NCI-H446 treated with DMSO at 0.1 percent for 48 hours (cell line): ENCODE measurements at regions not wholly inside any gene's neighbourhood (a gene's known extent, or its start where the extent isn't known, plus 50 kb on each side); places are given as distances from the start of the nearest gene placed in this dataset.
"Not testable (repeated sequence)": the region's sequence is repeated elsewhere in the genome, so short reads cannot be mapped to it uniquely, and the experiment has no call there.

Source experiments
- DNase-seq: peaks from one replicate; lab custom pipeline; 2025; lab: John Stamatoyannopoulos, UW

DNA sequence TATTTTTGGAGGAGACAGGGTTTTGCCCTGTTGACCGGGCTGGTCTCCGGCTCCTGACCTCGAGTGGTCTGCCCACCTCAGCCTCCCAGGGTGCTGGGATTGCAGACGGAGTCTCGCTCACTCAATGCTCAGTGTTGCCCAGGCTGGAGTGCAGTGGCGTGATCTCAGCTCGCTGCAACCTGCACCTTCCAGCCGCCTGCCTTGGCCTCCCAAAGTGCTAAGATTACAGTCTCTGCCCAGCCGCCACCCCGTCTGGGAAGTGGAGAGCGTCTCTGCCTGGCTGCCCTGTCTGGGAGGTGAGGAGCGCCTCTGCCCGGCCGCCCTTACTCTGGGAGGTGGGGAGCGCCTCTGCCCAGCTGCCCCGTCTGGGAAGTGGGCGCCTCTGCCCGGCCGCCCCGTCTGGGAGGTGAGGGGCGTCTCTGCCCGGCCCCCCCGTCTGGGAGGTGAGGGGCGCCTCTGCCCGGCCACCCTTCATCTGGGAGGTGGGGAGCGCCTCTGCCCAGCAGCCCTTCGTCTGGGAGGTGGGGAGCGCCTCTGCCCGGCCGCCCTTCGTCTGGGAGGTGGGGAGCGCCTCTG lies 249.8 kb upstream of the USP15 start:
- not testable (repeated sequence) for DNase-seq

DNA sequence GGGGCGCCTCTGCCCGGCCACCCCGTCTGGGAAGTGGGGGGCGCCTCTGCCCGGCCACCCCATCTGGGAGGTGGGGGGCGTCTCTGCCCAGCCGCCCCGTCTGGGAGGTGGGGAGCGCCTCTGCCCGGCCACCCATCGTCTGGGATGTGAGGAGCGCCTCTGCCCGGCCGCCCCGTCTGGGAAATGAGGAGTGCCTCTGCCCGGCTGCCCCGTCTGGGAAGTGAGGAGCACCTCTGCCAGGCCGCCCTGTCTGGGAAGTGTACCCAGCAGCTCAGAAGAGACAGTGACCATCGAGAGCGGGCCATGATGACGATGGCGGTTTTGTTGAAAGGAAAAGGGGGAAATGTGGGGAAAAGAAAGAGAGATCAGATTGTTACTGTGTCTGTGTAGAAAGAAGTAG lies 249.2 kb upstream of the USP15 start:
- not testable (repeated sequence) for DNase-seq

DNA sequence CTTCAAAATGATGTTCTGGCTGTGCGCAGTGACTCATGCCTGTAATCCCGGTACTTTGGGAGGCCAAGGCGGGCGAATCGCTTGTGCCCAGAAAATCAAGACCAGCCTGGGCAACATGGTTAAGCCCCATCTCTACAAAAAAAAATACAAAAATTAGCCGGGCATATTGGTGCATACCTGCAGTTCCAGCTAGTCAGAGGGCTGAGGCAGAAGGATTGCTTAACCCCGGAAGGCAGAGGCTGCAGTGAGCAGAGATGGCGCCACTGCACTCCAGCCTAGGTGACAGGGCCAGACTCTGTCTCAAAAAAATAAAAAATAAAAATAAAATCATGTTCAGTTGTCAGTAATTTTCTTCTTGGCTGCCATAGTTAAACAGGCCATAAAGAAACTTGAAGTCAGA lies 245.9 kb upstream of the USP15 start:
- DNase-seq = no peak

DNA sequence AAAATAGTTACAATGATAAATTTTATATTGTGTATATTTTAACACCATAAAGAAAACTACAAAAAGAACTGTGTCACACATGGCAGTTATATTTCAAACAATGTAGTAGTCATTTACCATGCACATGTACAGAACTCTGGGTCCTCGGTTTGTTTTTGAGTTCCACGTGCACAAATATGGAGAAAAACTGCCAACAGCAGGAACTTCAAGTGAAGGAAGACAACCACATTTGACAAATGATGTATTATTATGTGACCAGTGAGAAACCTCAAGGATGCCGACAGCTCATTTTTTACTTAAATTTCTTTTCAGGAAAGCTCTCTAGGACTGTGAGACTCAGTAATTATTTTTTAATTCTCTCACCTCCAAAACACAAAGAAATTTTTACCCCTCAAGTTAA lies 244.2 kb upstream of the USP15 start:
- DNase-seq = no peak

DNA sequence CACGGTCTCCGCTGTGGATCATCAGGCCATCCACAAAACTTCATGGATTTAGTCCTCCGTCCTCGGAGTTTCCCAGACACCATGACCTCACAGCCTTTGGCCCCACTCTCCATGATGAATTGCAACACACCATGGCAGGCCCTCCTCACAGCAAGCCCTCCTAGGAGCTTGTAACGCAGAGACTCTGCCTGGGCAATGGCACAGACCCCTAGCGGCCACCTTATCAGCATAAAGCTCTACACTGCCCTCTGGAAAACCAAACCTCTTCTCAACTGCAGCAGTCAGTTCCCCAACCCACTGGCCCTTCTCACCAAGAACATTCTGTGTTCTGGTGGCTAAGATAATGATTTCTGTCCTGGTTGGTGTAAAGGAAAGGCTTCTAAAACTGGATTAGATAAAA lies 238.4 kb upstream of the USP15 start:
- DNase-seq = no peak

DNA sequence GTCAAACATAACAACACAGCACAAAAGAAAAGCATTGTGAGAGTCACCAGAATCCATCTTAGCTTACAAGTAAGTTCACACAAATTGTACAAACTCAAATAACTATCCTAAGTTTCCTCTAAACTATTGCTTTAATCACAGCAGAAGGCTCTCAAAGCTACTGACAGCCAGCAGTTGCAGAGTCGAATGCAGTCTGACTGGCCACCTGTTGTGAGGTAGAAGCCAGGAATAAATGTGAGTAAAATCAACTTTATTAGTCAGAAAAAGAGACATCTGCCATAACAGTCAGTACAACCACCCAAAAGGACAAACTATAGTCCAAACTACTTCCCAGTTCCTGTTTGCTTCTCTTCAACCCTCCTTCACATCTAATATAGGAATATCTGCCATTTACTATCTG lies 231.7 kb upstream of the USP15 start:
- DNase-seq = no peak

DNA sequence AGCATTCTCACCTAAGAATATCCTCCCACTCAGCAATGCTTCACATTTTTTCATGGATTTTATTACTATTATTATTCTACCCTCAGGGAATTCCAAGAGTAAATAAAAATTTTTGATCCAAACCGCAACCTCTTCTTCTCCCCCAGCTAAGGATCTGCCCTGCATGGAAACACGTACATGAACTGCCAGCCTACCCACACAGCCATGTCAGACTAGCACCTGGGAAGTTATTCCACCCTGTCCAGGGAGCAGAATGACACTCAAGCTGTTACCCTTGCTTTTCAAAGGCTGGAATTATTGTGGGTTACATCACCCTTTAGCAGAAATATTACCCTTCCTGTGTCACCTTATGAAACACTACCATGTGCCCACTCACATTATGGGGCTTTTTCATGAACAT lies 227.3 kb upstream of the USP15 start:
- DNase-seq = no peak

DNA sequence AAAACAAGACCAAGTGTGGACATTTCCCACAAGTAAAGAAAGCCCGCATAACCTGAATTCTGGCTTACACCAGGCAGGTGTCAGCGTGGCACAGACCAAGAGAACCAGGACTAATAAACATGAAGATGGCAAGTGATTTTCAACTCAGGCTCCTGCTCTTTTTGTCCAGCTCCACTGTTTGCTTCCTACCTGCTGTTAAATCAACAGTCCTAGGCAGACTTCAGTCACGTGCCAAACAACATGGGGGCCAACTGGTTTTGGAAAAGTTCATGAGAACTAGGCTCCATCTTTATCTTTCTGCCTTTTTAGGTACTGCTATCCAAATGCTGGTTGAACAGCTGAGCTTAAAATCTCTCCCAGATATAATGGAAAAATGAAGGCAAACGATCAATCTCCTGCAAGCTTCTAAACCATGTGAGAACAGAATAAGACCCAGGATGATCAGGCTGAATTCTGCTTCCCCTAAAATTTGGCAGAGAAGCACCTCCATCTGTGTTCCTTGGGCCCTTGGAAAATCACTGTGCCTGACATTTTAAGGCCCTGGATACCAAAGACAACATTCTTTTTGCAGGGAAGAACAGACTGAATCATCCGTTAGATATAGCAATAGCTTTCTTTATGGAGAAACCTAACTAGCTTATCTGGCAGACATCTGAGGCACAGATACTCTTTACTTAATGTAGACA lies 215.6 kb upstream of the USP15 start:
- no peak for DNase-seq

DNA sequence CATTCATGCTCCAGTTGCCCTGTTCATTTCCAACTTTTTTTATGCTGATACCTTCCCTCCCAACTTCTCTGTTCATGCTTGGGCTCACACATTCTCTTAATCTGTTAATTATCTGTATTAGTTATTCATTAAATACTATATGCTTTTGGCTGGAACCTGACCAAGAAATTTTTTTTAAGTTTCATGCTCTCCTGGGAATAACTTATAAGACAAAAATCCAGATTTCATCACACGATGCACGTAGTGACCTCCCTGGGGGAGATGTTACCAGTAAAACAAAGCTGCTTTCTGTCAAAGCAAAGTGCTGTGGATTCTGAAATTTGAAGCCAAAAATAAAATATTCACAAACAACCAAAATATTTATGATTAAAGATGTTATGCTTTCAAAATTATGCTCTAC lies 215.0 kb upstream of the USP15 start:
- DNase-seq = no peak

DNA sequence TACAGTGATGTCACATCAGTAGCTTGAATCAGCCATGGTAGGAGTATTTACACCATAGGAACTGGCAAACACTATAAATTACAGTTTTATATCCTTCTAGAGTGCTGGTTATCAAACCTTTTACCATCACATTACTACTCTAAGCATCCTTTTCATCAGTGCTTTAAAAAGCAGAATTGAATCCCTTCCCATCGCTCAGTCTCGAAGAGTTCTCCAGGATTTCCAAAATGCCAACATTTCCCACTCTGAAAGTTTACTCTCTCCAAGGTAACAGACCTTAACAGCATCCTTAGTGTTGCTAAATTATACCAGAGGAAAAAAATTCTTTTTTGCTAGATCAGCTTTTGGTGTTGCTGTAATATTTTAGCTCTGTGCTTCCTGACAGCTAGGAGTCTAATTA lies 209.4 kb upstream of the USP15 start:
- DNase-seq = no peak

DNA sequence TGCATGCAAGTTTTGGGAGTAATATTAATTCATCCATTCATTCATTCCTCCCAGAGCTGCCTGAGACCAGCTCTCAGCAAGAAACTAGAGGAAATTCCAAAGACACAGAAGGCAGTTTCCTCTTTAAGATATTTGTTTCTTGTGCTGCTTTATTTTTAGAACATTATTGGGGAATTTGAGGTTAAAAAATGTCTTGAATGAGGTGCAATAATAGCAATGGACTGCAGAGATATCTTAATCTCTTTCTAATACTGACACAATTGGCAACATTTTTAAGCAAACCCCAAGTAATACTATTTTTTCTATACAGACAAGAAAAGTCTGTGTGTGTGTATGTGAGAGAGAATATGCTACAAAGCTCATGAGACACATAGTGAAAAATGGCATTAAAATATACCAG lies 190.2 kb upstream of the USP15 start:
- no peak for DNase-seq

DNA sequence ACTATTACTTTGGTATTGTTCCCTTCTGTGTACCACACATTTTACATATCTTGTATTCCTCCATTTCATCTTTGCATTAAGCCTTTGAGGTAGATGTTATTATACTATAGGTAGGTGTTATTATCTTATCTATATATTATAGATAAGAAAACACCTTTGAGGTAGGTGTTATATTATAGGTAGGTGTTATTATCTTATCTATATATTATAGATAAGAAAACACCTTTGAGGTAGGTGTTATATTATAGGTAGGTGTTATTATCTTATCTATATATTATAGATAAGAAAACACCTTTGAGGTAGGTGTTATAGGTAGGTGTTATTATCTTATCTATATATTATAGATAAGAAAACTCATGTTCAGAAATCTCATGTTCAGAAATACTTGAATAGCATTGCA lies 187.0 kb upstream of the USP15 start:
- DNase-seq = not testable (repeated sequence)

DNA sequence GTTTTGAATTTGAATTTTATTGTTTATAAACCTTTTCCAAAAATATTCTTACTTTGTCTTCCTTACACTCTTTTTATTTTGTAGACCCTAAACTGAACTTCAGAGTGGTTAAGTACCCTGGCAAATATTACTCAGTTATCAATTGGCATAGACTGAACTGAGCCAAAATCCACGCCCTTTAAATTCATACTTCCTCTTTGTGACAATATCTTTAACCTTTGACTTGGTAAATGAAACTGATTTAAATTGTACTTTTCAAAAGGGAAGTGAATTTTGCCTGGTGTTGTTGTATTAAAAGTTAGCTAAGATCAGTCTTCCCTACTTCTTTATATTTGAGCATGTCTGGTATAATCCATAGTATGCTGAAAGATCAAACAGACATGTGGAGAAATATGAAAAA lies 184.3 kb upstream of the USP15 start:
- DNase-seq = no peak

DNA sequence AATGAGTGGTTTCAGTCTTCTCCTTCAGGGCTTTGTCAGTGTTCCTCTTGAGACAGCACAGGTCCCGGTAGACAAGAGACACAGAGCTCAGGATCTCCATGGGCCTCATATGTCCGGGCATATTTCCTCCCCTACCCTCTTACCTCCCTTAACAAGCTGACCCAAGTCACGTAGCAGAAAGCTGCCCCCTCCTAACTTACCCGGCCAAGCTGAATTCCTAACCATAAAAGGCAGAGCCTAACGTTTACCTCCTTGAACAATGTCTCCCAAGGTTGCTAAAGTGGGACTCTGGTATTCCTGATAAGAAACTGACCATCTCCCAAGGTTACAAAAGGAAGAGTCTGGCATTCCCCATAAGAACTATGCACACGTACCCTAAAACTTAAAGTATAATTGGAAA lies 182.2 kb upstream of the USP15 start:
- DNase-seq = no peak

DNA sequence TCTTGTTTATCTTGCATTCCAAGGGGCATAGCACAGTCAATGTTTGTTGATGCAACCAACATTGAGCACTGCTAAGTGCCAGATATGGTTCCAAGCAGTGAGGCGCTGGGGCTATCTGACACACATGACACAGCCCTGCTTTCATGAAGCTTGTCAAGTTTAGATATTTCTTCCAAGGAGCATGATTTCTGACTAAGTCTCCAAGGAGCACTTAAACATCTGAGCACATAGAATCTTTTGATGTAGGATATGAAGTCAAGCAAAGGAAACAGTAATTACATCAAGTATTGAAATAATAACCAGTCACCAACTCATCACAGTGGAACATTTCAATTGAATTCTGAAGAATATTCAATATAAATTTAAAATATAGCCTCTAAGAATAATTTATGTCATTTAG lies 177.8 kb upstream of the USP15 start:
- no peak for DNase-seq

DNA sequence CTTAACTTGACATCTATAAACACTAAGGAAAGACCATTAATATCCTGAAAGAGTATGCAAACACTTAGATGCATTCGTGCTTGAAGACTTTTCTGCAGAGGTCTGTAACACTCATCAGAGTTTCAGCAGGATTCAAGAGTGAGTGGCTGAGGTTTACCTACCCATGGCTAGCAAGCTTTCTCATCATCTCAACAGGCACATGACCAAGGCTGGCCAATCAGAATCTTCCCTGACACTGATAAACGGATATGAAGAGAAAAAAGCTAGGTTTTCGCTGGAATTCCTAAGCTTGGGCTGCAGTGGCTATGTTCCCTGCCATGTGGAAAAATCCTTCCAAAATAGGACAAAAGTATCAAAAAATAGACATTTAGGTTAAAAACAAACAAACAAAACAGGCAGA lies 162.1 kb upstream of the USP15 start:
- no peak for DNase-seq

DNA sequence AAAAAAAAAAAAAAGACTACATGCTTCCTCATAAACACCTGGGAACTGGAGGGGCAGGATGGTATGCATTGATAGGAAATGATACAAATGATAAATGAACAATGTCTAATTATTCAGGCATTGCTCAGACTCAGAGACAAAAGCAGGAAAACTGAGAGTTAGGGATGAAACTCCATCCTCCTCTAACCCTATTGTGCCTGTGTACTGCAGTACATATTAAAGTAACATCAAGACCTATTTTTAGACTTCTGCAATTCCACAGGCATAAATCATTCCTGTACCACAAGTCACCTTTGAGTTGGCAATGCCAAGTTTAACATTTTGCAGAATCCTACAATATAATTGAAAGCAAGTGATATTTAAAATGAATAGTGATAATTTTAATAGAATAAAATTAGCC lies 156.5 kb upstream of the USP15 start:
- DNase-seq = no peak

DNA sequence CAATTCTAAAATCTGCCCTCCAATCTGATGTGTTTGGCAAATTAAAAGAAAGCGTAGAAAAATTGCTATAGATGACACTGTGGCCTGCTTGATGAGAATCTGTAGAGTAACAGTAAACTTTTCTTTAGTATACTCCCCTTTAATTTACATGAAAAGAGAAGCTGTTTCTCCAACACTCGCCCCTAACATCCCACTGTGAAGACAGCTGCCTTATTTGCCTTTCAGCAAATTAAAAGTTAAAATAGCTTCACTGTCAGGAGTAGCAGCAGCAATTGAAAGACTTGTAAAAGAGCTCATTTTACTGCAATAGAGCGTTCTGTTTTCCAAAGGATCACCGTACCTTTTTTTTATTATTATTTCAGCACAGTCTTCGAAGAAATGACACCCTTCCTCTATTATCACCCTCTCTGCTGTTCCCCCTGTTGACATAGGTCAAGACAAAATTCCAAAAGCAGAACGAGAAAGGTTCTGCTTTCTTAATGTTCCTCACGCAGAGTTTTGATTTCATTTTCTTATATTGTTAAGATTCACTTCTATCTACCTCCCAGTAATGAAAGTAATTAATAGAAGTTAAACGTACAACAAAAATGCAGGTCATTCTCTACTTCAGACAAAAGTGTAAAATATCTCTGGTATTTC lies 153.5 kb upstream of the USP15 start:
- DNase-seq = no peak

DNA sequence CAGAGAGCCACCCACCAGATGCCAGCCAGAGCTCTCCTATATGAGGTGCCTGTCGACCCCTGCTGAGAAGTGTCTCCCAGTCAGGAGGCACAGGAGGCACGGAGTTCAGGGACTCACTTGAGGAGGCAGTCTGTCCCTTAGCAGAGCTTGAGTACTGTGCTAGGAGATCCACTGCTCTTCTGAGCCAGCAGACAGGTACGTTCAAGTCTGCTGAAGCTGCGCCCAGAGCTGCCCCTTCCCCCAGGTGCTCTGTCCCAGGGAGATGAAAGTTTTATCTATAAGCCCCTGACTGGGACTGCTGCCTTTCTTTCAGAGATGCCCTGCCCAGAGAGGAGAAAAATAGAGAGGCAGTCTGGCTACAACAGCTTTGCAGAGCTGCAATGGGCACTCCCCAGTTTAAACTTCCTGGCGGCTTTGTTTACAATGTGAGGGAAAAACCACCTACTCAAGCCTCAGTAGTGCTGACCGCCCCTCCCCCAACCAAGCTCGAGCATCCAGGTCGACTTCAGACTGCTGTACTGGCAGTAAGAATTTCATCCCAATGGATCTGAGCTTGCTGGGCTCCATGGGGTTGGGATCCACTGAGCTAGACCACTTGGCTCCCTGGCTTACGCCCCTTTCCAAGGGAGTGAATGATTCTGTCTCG lies 146.7 kb upstream of the USP15 start:
- DNase-seq = no peak

DNA sequence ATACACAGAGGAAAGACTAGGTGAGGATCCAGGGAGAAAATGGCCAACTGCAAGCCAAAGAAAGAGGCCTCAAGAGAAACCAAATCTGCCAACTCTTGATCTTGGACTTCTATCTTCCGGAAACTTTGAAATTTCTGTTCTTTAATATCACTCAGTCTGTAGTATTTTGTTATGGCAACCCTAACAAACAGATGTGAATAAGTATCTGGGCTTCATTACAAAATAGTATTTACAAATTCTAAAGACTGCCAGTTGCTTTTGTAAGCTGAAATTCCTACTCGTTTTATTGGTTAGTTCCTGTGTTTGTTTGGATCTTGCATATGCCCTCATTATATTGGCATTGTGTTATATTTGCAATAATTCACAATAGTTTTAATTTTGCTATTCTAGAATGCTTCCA lies 143.2 kb upstream of the USP15 start:
- DNase-seq = no peak

DNA sequence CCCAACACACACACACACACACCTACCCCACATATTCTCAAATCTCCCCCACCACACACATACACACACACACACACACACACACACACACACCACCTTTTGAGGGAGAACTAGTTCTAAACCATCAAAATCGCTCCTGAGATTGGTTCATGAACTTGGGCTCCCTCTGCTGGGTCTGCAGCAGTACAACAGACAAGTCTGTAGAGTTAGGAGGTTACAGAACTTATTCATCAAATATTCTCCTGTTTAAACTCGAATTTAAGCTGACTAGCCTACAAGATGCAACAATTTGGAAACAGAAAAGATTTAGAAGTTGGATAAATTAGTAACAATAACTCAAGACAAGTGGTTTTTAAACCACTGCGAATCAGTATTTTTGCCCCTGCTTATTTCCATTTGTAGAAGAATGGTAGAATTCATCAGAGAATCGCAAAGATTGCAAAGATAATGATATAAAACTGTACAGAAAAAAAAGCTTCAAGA lies 136.4 kb upstream of the USP15 start:
- no peak for DNase-seq

DNA sequence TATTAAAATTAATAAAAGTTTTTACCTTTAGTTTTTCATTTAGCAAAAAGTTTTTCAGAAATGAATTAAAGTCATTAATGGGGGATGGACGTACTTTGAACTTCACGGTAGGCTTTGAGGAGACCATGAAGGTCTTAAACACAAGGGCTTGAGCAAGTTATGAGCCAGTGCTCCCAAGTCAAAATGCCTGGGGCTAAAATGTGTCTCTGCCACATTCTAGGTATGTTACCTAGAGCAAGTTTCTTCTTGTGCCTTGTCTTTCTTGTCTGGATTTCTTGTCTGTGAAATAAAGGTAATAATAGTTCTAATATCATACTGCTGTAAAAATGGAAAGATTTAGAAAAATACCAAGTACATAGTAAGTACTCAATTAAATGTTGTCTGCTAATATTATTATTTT lies 132.7 kb upstream of the USP15 start:
- DNase-seq = no peak
